ENCODE measurements at regions not wholly inside any gene's neighbourhood (a gene's known extent, or its start where the extent isn't known, plus 50 kb on each side); places are given as distances from the start of the nearest gene placed in this dataset.
"Not testable (repeated sequence)": the region's sequence is repeated elsewhere in the genome, so short reads cannot be mapped to it uniquely, and the experiment has no call there.

- DNase-seq = no peak
These were observed 337.6 kb upstream of the CHRM2 start for GRCh38 chr7:136530831-136531230.

GRCh38 chr7:136528329-136528728 is 340.1 kb upstream of the CHRM2 start:
- peak; percentile 92 for DNase-seq

GRCh38 chr7:136527554-136527953 is 340.9 kb upstream of the CHRM2 start:
- DNase-seq = no peak

DNA sequence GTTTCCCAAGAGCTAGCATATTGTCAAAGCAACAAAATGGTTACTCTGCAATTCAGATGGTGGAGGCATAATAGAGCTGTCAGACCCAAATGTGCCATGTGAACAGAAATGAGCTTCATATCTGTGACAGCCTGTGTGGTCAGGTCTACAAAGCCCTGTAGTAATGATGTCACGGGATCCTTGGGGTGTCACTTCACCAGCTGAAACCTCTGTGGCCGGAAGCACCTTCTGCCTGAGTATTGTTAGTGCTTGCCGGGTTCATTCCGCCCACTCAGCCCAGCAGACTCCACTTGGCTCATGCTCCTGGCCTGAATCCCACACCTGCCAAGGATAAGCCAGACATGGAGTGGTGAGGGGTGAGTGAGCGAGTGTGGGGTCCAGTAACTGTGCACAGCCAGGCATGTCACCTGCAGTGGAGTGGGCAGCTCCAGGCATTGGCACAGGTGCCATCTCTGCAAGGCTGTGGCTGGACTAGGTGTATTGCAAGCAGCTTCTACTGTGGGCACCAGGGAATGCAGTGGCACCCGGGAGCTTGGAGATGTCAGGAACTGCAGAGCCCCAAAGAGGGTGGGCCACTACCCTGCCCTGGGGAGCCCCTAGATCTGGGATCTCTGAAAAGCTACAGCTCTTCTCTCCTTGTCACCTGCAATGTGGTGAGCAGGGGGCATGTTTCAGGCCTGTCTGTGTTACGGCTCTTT is 341.9 kb upstream of the CHRM2 start:
- DNase-seq = no peak

DNA sequence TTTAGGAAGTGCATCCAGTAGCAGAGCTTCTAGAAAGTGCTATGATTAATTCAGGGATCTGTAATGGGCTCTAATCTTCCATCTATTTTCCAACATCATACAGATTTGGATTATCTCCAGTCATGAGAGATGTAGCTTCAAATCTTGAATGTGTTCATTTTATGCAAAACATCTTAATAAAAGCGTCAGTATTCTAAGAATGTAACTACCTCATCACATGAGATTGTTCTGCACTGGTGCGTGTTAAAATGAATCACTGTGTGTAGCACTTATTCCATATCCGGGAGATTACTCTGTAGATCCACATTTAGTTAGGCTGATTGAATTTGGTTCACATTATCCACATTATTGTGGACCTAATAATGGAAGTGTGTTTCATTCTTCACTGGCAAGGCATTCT is 344.9 kb upstream of the CHRM2 start:
- DNase-seq = peak; percentile 75

DNA sequence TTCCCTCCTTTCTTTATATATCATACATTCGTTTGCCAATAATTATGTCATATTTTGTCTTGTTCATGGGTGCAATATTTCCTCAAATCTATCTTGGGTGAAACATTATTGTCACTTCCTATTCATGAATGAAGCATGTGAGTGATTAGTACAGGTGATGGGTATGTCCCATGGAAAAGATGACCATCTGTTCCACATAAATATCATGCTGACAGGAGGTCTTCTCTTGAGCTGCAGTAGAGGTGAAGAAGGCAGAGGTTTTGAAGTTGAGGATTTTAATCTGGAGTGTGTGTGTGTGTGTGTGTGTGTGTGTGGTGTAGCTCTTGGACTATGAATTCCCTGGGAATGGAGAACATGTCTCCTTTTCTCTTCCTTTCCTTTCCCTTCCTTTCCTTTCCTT is 350.5 kb upstream of the CHRM2 start:
- no peak for DNase-seq

DNA sequence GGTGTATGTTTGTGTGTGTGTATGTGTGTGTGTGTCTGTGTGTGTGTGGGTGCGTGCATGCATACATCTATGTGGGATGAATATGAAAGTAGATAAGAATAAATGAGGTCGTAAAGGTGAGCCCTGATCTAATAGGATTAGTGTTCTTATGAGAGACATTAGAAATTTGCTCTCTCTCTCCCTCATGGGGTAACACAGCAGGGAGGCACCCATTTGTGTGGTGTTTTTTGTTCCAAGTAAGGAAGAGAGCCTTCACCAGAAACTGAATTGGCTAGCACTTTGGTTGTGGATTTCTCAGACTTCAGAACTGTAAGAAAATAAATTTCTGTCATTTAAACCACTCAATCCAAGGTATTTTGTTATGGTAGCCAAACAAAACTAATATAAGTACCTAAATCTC is 353.7 kb upstream of the CHRM2 start:
- no peak for DNase-seq

- DNase-seq = no peak
These were observed 354.7 kb upstream of the CHRM2 start for GRCh38 chr7:136513744-136514143.

DNA sequence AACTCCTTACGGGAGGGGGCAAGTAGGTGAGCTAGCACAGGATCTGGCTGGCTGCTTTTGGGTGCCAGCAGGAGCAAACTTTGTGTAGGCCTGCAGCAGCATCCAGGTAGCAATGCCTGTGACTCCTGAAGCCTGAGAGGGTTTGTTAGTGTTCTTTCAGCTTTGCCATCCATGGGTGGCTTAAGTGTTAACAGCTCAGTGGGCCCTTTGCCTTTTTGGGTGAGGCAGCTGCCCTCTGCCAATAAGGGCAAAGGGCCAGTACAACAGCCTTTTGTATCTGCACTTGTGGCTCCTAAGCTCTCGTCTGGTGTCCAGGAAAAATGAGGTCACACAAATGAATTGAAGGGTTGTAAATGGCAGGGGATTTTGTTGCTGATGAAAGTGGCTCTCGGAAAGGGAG is 359.0 kb upstream of the CHRM2 start:
- DNase-seq = no peak

GRCh38 chr7:136502162-136502561 is 366.3 kb upstream of the CHRM2 start:
- DNase-seq = no peak

- DNase-seq = no peak
These were observed 367.3 kb upstream of the CHRM2 start for GRCh38 chr7:136501151-136501550.

DNA sequence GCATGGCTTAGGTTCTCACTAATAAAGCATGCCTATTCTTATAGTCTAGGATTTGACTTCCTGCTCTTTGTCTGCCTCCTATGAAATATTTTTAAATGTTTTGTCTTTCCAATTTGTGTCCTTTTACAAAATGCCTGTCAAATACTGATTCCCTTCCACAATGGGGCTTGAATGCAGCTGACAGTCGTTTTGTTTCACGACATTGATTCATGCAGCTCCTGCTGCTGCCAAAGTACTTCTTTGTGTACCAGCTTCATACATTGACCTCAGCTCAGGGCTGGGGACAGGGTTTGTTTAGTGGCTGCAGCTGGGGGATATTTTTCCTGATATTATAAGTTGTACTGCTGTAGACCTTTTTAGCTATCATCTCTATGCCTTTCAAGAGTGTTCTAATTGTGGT is 371.9 kb upstream of the CHRM2 start:
- DNase-seq = no peak

DNA sequence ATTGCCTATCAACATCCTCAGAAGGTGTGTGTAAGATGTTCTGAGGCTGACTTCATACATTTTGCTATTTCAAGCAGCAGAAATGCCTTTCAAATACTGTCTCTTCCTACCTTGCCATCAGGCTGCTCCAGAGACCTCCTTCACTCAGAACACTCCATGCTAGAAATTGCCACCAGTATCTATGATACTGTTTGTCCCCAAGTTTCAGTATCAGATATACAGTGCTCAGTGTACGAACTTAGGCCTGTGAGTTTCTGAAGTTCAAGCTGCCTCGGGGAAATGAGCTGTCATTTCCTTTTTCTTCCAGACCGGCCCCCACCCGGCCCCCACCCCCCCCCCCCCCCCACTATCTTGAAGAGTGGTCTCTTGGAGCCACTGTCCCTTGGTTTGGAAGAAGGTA is 373.4 kb upstream of the CHRM2 start:
- DNase-seq = no peak

- no peak for DNase-seq
These were observed 376.1 kb upstream of the CHRM2 start for GRCh38 chr7:136492366-136492765.

- no peak for DNase-seq
These were observed 378.6 kb upstream of the CHRM2 start for GRCh38 chr7:136489808-136490207.

DNA sequence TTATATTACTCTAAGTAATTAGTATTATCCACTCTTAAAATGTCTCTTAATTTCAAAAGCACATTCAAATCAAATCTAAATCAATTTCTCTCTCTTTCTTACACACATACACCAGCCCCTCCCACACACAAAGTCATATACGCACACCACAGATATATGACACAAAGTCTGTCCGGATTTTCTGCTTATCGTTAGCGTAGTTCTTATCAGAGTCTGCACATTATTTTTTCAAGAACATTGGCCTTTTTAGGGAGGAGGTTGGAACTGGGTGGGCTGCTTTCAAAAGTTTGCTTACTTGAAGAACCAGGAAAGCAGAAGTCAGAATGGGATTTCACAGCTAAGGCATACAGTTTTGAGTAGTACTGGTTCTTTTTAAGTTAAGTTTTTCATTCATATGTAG is 387.6 kb upstream of the CHRM2 start:
- DNase-seq = no peak

DNA sequence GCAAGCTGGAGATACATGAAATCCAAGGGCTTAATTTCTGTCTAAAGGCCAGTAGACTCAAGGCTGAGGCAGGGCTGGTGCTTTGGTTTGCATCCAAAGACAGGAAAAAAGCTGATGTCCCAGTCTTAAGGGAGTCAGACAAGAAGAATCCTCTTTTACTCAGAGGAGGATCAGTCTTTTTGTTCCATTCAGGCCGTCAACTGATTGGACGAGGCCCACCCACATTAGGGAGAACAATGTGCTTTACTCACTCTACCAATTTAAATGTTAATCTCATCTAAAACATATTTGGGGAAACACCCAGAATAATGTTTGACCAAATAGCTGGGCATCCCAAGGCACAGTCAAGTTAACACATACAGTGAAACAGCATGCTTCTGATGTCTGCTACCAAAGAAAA is 388.5 kb upstream of the CHRM2 start:
- no peak for DNase-seq

- DNase-seq = no peak
These were observed 398.3 kb upstream of the CHRM2 start for GRCh38 chr7:136470179-136470578.

DNA sequence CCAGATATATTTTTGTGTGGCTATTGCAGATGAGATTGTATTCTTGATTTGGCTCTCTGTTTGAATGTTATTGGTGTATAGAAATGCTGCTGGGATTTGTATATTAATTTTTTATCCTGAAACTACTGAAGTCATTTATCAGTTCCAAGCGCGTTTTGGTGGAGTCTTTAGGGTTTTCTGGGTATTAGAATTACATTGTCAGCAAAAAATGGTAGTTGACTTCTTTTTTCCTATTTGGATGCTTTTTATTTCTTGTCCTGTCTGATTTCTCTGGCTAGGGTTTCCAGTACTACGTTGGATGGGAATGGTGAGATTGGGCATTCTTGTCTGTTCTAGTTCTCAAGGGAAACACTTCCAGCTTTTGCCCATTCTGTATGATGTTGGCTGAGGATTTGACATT is 415.5 kb upstream of the CHRM2 start:
- DNase-seq = no peak

GRCh38 chr7:136446751-136447150 is 421.7 kb upstream of the CHRM2 start:
- no peak for DNase-seq

GRCh38 chr7:136441835-136442234 is 426.6 kb upstream of the CHRM2 start:
- no peak for DNase-seq

GRCh38 chr7:136431736-136432135 is 436.7 kb upstream of the CHRM2 start:
- not testable (repeated sequence) for DNase-seq

GRCh38 chr7:136424058-136424457 is 444.4 kb upstream of the CHRM2 start:
- no peak for DNase-seq

GRCh38 chr7:136419740-136420139 is 442.6 kb upstream of the MTPN start:
- not testable (repeated sequence) for DNase-seq

DNA sequence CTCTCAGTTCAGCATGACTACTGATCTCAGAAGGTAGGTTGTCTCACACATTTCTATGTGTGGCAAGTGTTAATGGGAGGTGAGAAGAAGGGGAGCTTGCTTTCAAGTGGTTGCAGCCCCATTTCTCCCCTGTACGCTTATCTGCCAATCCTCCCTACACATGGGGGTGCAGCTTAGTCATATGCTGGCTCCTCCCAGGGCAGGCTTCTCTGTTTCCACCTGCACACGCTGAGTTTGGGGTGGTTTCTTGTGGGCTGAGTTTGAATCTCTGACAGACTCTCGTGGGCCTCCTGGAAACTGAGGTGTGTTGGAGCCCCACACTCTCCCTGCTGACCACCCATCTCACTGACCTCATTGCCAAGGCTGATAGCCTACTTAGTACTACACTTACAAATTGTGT is 435.8 kb upstream of the MTPN start:
- no peak for DNase-seq
